ENCODE measurements at regions not wholly inside any gene's neighbourhood (a gene's known extent, or its start where the extent isn't known, plus 50 kb on each side); places are given as distances from the start of the nearest gene placed in this dataset.

GRCh38 chr10:129207297-129207696 lies 259.7 kb upstream of the MGMT start:
- TF ChIP-seq CTCF (IDR thresholded peaks at IDR 0.05) (no peak), POLR2A (IDR thresholded peaks at IDR 0.05) (no peak)
